DMS53 treated with DMSO at 0.1 percent for 48 hours (cell line): ENCODE measurements at regions not wholly inside any gene's neighbourhood (a gene's known extent, or its start where the extent isn't known, plus 50 kb on each side); places are given as distances from the start of the nearest gene placed in this dataset.
"Not testable (repeated sequence)": the region's sequence is repeated elsewhere in the genome, so short reads cannot be mapped to it uniquely, and the experiment has no call there.

Experiments used
- DNase-seq: peaks from one replicate; lab custom pipeline; 2025; ENCODE audit not compliant: unreplicated experiment; lab: John Stamatoyannopoulos, UW

- DNase-seq, result no peak
These were observed 950.1 kb downstream of the TBL1XR1 start for GRCh38 chr3:176247191-176247590.

DNA sequence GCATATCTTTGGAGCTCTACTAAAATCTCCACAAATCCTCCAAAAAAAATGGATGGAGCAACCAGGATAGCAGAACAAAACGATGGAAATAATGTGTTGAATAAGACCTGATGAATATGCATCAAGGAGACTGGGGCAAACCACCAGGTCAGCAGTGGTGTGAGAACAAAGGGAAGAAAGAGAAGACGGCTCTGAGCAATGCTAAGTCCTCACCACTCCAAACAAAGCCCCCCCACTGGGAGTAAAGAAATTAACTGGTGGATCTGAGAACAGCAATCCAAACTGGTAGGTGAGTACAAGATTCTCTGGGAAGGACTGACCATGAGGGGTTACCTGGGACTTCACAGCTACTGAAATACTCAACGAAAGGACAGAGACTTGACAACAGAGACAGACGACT is 977.3 kb downstream of the TBL1XR1 start:
- no peak for DNase-seq

GRCh38 chr3:176214758-176215157 is 982.5 kb downstream of the TBL1XR1 start:
- no peak for DNase-seq

GRCh38 chr3:176213314-176213713 is 984.0 kb downstream of the TBL1XR1 start:
- not testable (repeated sequence) for DNase-seq

DNA sequence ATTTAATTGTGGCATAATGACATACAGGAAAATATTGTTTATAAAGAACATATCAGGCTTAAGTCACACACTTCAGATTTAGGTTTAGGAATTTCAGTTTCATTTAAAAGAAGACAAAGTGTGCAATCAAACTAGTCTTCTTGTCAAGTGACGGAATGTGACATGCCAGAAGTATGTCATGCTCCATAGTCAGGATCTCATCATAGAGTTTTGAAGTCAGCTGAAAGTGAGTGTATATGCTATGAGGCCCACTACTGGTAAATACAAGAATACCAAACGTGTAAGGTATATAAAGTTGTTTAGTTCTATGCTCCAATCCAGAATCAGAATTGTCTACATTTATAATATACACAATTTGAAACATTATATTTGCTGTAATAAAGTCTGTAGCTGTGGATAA is 988.4 kb downstream of the TBL1XR1 start:
- no peak for DNase-seq

- DNase-seq, result no peak
These were observed 989.0 kb downstream of the TBL1XR1 start for GRCh38 chr3:176208283-176208682.

GRCh38 chr3:176206809-176207208 is 990.5 kb downstream of the TBL1XR1 start:
- no peak for DNase-seq

DNA sequence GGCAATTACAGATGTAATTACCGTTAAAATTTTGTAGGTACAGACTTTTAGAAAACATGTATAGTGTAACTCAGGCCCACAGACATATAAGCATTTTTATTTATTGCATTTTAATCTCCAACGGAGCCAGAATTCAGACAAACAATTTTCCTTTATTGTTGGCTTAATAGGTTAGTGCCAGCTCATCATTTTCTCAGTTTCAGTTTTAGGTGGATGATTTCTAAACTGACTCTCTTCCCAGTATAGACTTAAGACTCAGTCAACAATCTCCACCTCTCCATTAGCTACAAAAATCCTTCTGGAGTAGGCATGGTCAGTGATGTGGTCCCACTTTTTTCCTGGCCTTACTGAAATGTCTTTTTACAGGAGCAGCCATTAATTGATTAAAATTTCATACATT is 994.6 kb downstream of the TBL1XR1 start:
- DNase-seq, result no peak

DNA sequence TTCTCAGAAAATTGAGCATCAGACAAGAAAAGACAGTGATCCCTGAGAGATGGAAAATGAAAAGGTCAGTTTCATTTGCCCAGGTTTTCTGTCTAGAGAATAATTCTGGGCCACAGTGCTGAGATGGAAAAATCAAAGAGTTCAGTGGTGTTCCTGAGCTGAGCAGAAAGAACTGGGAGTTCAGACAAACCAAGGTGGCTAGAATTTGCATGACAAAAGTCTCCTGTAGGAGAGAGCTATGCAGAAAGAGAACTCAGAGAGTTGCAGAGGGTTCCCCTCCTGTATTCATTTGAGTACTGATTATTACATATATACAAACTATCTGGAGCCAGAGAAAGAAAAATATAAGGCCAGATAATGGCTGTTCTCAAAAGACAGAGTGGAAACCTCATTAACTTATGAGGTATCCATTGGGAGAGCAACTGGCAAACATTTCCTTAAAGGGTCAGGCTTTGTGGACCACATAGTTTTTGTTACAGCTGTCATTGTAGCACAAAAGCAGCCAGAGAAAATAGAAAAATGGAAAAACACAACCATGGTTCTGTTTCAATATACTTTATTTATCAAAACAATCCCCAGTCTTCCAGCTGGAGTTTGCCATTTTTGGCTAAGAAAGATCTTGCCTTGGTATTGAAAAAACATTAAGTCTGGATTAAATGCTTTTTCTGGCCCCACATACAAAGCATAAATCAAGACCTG is 1004.1 kb downstream of the TBL1XR1 start:
- DNase-seq, result no peak

- DNase-seq, result no peak
These were observed 1006.5 kb downstream of the TBL1XR1 start for GRCh38 chr3:176190755-176191154.

DNA sequence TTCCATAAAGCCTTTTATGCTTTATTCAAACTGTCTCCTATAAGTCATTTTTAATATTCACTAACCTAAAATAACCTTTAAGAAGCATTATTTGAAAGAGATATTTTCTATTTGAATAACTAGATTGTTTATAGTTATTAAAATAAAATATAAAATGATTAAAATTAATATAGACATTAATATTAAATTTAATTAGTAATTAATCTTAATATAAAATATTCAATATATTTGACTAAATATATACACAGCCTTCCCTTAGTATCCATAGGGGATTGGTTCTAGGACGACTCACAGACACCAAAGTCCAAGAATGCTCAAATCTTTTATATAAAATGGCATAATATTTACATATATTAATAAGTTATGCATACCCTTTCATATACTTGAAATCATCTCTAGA is 1014.1 kb downstream of the TBL1XR1 start:
- DNase-seq, result no peak

DNA sequence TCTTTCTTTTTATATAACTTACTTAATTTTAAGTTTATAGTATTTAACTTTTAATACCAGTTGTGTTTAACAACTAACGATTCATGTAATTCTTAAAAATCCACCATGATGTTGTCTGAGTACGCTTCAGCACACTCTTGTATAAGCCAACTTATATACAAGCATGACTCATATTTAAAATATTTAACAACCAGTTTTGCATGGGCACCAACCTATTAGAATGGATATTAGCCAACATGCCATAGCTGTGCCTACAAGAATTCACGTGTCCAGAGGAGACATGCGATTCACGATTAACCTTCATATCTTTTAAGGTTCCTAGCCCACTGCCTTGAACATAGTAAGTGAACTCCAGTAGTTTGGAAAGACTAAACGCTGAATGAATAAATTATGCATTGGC is 1023.2 kb downstream of the TBL1XR1 start:
- DNase-seq, result no peak

- no peak for DNase-seq
These were observed 1024.8 kb downstream of the TBL1XR1 start for GRCh38 chr3:176172492-176172891.

DNA sequence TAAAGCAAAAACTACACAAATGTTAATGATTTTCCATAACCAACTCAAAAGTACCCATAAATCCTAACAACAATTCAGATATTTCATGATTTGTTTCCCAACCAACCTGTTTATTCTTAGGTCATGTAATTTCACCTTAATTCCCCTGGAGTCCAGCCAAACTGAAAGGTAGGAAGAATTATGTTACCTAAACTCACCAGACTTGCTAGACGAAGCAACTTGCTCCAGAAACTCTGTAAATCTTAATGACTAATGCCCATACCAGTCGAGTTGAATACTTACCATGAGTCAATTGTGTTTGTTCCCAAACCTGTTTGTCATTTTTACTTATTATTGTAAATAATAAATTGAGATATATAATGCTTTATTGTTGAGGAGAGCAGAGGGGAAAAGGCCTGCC is 1030.0 kb downstream of the TBL1XR1 start:
- peak; percentile 50 for DNase-seq

GRCh38 chr3:176160997-176161396 is 1036.3 kb downstream of the TBL1XR1 start:
- DNase-seq, result no peak

GRCh38 chr3:176159796-176160195 is 1037.5 kb downstream of the TBL1XR1 start:
- DNase-seq, result no peak

DNA sequence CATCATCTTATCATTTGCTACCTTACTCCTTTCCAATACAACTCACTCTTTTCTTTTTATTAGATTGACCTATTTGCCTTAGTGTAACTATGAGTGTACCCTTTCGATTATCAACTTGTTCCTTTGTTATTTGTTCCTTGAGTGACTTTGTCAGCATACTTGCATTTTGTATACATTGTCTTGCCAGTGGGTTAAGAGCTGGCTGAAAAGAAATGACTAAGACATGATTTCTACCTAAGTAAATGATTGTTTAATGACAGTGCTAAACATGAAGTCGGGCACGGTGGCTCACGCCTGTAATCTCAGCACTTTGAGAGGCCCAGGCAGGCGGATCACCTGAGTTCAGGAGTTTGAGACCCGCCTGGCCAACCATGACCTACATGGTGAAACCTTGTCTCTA is 1042.3 kb downstream of the TBL1XR1 start:
- no peak for DNase-seq

DNA sequence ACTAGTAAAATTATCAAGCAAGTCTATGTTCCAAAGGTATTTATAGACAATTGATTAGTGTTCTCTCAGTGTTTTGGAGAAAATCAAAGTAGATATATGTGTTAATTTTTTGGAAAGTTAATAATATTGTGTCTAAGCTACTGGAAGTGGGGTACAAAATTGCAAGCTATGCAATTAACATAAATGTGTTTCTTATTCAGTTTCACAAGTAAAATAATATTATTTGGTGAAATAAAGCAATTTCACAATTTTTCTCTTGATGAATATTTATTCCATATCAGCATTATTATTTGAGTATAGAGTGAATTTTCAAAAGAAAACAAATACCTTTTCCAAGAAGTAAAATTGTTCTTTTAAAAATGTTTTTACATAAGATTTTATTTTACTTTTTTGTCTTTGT is 1047.7 kb downstream of the TBL1XR1 start:
- DNase-seq, result no peak

DNA sequence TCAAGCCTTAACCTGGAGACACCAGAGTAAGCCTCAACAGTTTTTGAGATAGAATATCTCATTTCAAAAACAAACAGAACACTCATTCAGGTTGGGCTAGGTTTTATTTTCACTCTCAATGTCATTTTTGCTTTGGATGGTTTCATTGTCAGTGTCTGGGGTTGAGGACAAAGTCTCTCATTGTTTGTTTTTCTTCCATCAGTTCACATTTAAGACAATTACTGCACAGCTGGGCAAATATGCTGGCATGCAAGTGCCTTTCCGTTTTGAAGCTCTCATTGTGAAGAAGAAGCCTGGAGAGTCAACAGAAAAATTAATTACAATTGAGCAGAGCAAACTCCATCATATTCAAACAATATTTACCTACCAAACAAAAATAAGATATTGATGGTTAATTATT is 1050.0 kb downstream of the TBL1XR1 start:
- peak; percentile 97 for DNase-seq

DNA sequence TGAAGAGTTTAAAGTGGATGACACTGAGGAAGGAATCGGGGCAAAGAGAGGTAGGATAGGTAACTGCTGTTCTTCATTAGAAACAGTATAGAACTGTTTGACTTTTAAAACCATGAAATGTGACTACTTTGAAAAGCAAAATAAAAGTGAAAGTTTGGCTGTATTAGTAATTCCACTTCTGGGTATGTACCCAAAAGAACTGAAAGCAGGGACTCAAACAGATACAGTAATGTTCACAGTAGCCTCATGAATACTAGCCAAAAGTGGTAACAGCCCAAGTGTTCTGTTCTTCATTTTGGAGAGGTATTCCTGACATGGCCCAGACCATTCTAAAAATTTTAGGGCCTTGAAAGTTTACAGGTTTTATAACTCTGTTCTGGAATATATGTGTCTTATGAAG is 1055.4 kb downstream of the TBL1XR1 start:
- DNase-seq, result no peak

- no peak for DNase-seq
These were observed 1076.8 kb downstream of the TBL1XR1 start for GRCh38 chr3:176120507-176120906.

DNA sequence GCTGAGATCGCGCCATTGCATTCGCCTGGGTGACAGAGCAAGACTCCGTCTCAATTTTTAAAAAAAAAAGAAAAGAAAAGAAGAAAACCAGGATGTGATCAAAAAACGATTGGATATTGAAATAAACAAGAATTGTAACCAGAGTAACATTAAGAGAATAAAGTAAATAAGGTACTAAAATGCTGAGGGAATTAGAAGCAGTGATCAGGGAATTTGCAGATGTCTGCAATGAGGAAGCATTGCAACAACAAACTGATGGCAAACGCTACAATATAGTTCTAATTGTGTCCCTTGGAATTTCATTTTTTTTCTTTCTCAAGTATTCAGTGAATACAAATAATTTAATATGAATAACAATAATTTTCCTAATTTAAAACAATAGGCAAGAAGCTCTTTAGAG is 1077.5 kb downstream of the TBL1XR1 start:
- no peak for DNase-seq

- DNase-seq, result no peak
These were observed 1090.9 kb downstream of the TBL1XR1 start for GRCh38 chr3:176106380-176106779.
